ENCODE measurements at regions not wholly inside any gene's neighbourhood (a gene's known extent, or its start where the extent isn't known, plus 50 kb on each side); places are given as distances from the start of the nearest gene placed in this dataset.

DNA sequence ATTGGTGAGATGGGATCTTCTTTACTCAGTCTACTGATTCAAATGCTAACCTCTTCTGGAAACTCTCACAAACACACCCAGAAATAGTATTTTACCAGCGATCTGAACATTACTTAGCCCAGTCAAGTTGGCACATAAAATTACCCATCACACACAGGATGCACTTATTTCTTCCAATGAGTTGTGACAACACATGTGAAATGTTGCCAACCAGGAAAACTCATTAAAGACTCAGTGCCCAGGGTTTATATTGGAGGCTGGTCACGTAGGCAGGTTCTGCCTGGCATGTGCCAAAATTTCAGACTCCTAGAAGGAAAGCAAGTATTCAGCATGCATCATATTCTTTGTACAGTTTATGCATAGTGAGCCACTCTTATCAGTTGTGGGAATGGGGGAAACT, 443.3 kb downstream of the EPM2A start:
- H3K36me3 ChIP-seq (ENCODE audit: control insufficient read depth, insufficient read depth, low read length): no peaks in the 10 kb centered on the region
- no peaks in the 10 kb centered on the region for H3K9me3 ChIP-seq (ENCODE audit: control insufficient read depth, insufficient read depth, low read length)
- H3K4me1 ChIP-seq (ENCODE audit: control insufficient read depth, insufficient read depth, low read length): peaks cover 2% of the 10 kb centered on the region
- H3K4me3 ChIP-seq (ENCODE audit: low read depth, low read length): no peak overlapping the region
- H3K9ac ChIP-seq (ENCODE audit: low read depth, low read length): no peak overlapping the region
- H3K27me3 ChIP-seq (ENCODE audit: control insufficient read depth, insufficient read depth, low read length): no peaks in the 10 kb centered on the region

DNA sequence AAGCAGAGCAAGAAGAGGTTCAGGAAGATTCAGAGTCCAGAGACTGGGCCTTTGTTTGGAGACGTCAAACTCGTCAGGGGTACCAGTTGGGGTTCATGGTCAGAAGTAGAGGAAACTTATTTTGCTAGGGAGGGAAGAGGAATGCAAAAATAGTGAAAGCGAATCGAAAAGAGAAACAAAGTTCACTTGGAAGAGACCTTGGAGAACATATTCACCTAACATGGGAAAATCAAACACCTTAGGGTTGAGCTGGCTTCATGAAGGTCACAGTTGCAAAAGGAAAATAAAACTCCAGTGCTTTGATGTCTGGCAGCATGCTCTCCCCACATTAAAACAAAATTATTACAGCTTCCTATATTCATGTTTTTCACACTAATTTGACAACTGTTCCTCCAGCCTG, 440.4 kb downstream of the EPM2A start:
- Histone ChIP-seq H3K27me3 (ENCODE audit: control insufficient read depth, insufficient read depth, low read length) (no peaks in the 10 kb centered on the region), H3K4me1 (ENCODE audit: control insufficient read depth, insufficient read depth, low read length) (peaks cover 2% of the 10 kb centered on the region), H3K36me3 (ENCODE audit: control insufficient read depth, insufficient read depth, low read length) (no peaks in the 10 kb centered on the region), H3K9me3 (ENCODE audit: control insufficient read depth, insufficient read depth, low read length) (no peaks in the 10 kb centered on the region), H3K4me3 (ENCODE audit: low read depth, low read length) (no peak overlapping the region), H3K9ac (ENCODE audit: low read depth, low read length) (no peak overlapping the region)

DNA sequence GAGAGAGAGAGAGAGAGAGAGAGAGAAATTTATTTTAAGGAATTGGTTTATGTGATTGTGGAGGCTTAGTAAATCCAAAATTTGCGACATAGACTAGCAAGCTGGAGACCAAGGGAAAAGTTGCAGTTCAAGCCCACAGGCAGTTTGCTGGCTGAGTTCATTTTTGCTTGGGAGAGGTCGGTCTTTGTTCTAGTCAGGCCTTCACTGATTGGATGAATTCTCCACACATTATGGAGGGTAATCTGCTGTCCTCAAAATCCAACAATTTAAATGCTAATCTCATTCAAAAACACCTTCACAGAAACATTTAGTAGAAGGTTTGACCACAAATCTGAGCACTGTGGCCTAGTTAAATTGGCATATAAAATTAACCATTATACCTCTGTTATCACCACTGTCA, 439.6 kb downstream of the EPM2A start:
- Histone ChIP-seq H3K9ac (ENCODE audit: low read depth, low read length) (no peak overlapping the region), H3K9me3 (ENCODE audit: control insufficient read depth, insufficient read depth, low read length) (no peaks in the 10 kb centered on the region), H3K4me1 (ENCODE audit: control insufficient read depth, insufficient read depth, low read length) (peaks cover 2% of the 10 kb centered on the region), H3K4me3 (ENCODE audit: low read depth, low read length) (no peak overlapping the region), H3K36me3 (ENCODE audit: control insufficient read depth, insufficient read depth, low read length) (no peaks in the 10 kb centered on the region), H3K27me3 (ENCODE audit: control insufficient read depth, insufficient read depth, low read length) (no peaks in the 10 kb centered on the region)

DNA sequence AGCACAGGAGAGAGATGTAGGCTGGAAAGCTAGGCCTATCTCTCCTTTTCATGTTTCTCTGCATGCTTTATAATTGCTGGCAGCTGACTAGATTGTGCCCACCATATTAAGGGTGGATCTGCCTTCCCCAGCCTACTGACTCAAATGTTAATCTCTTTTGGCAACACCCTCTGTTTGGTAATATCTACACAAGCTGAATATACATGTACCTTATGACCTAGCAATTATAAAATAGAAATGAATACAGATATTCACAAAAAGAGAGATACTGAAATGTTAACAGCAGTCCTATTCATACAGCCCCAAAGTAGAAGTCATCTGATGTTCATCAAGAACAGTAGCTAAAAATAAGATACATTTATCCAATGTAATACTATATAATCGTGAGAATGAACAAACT, 429.6 kb downstream of the EPM2A start:
- H3K4me3 ChIP-seq (ENCODE audit: low read depth, low read length): no peak overlapping the region
- H3K9ac ChIP-seq (ENCODE audit: low read depth, low read length): no peak overlapping the region
- no peaks in the 10 kb centered on the region for H3K4me1 ChIP-seq (ENCODE audit: control insufficient read depth, insufficient read depth, low read length)
- H3K36me3 ChIP-seq (ENCODE audit: control insufficient read depth, insufficient read depth, low read length): no peaks in the 10 kb centered on the region
- no peaks in the 10 kb centered on the region for H3K27me3 ChIP-seq (ENCODE audit: control insufficient read depth, insufficient read depth, low read length)
- no peaks in the 10 kb centered on the region for H3K9me3 ChIP-seq (ENCODE audit: control insufficient read depth, insufficient read depth, low read length)

DNA sequence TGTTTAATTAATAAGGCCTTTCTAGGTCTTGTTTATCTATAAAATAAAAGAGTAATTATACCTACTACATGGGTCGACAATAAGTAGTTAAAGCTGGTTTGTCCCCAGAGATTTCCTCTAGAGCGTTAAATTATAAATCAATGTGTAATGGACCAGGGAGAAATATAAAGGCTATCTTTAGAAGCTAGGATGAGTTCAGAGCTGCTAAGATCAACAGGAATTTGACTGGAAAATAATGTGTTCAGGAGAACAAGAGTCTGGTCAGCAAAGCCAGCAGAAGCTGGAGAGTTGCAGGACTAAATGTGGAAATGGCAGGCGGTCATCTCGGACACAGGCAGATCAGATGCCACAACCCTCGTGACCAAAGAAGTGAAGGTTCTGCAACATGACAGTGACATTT, 428.8 kb downstream of the EPM2A start:
- Histone ChIP-seq H3K9ac (ENCODE audit: low read depth, low read length) (no peak overlapping the region), H3K9me3 (ENCODE audit: control insufficient read depth, insufficient read depth, low read length) (no peaks in the 10 kb centered on the region), H3K4me3 (ENCODE audit: low read depth, low read length) (no peak overlapping the region), H3K36me3 (ENCODE audit: control insufficient read depth, insufficient read depth, low read length) (no peaks in the 10 kb centered on the region), H3K27me3 (ENCODE audit: control insufficient read depth, insufficient read depth, low read length) (no peaks in the 10 kb centered on the region), H3K4me1 (ENCODE audit: control insufficient read depth, insufficient read depth, low read length) (no peaks in the 10 kb centered on the region)

DNA sequence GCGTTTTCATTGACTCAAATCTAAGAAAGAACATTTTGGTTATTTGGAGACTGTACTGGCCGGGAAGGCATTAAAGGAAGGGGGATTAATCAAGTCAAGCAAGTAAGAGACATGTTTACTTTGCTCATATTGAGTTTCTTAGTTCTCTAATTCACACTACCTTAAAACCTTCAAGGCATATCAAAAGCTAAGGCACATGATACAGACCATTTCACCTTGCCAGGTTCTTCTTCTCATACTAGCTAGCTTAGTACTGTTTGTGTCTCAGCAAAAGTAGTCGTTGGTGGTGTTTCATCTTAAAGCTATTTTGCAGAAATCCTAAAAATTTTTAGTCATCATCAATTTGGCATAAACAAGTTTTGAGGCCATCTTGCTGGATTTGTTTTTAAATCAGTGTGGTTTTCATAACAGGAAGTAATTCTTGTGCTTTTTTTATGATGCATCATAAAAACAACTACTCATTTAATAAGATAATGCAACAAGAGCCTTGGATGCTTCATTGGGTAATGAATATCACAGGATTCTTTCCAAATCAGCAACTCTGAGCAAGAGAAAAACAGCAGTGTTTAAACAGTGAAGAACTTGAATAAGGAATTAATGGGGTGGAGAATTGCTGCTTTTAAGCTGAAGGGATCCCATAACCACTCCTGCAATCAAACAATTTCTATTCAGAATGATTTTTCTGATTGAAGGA, 425.3 kb downstream of the EPM2A start:
- H3K9me3 ChIP-seq (ENCODE audit: control insufficient read depth, insufficient read depth, low read length): no peaks in the 10 kb centered on the region
- no peaks in the 10 kb centered on the region for H3K36me3 ChIP-seq (ENCODE audit: control insufficient read depth, insufficient read depth, low read length)
- H3K27me3 ChIP-seq (ENCODE audit: control insufficient read depth, insufficient read depth, low read length): no peaks in the 10 kb centered on the region
- no peaks in the 10 kb centered on the region for H3K4me1 ChIP-seq (ENCODE audit: control insufficient read depth, insufficient read depth, low read length)
- no peak overlapping the region for H3K4me3 ChIP-seq (ENCODE audit: low read depth, low read length)
- H3K9ac ChIP-seq (ENCODE audit: low read depth, low read length): no peak overlapping the region

DNA sequence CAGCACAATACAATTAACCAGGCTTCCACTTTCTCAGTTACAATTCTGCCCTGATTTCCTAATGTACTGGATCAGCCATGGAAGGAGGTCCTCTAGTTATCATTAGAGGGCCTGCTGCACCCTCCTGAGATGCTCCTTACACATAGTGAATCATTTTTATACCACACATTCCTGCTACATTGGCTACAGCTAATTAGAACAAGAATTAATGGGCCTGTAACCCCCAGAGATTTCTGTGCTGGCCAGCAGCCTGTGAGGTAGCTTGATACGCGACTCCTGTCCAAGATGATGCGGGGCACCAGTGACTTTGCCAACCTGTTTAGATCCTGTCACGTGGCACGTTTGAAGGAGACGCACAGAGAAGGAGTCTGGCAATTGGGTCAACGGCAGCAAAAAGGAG, 422.8 kb downstream of the EPM2A start:
- no peaks in the 10 kb centered on the region for H3K9me3 ChIP-seq (ENCODE audit: control insufficient read depth, insufficient read depth, low read length)

DNA sequence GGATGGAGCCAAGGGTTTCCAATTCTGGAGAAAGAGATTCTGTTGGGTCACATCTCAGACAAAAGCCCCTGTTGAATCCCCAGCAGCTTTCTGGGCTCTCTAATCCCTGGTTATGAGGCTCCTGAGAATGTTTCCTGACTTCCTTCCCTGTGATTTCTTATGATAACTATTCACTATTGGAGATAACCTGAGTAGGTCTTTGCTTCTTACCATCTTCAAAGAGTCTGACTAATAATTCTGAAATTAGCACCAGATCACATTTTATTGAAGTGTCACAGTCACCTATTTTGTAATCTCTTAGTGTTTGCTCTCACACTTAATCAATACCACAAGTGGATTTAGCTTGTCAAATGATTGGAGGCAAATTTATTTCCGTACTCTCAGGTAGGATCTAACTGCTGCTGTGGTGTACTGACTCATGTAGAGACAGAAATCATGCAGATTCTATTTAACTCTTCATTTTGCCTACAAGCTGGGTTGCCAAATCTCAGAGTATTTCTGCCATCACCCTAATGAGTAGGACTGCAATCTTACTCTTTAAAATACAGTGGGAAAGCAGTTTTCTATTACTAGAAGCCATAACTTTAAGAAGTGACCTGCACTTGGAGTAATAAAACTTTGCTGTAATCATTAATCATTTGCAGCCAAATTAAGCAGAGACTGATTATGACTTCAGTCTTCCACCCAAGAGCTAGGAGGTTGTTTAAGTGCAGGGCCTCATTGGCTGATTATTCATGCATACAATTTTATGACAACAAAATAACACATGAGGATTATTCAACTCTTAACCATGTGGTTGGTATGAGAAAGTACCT, 422.1 kb downstream of the EPM2A start:
- H3K36me3 ChIP-seq (ENCODE audit: control insufficient read depth, insufficient read depth, low read length): no peaks in the 10 kb centered on the region
- no peak overlapping the region for H3K4me3 ChIP-seq (ENCODE audit: low read depth, low read length)
- no peaks in the 10 kb centered on the region for H3K9me3 ChIP-seq (ENCODE audit: control insufficient read depth, insufficient read depth, low read length)
- no peaks in the 10 kb centered on the region for H3K27me3 ChIP-seq (ENCODE audit: control insufficient read depth, insufficient read depth, low read length)
- no peak overlapping the region for H3K9ac ChIP-seq (ENCODE audit: low read depth, low read length)
- H3K4me1 ChIP-seq (ENCODE audit: control insufficient read depth, insufficient read depth, low read length): no peaks in the 10 kb centered on the region

More for the DNA sequence above, 422.8 kb downstream of the EPM2A start:
- no peaks in the 10 kb centered on the region for H3K27me3 ChIP-seq (ENCODE audit: control insufficient read depth, insufficient read depth, low read length)
- H3K4me3 ChIP-seq (ENCODE audit: low read depth, low read length): no peak overlapping the region
- H3K9ac ChIP-seq (ENCODE audit: low read depth, low read length): no peak overlapping the region
- H3K36me3 ChIP-seq (ENCODE audit: control insufficient read depth, insufficient read depth, low read length): no peaks in the 10 kb centered on the region
- no peaks in the 10 kb centered on the region for H3K4me1 ChIP-seq (ENCODE audit: control insufficient read depth, insufficient read depth, low read length)

DNA sequence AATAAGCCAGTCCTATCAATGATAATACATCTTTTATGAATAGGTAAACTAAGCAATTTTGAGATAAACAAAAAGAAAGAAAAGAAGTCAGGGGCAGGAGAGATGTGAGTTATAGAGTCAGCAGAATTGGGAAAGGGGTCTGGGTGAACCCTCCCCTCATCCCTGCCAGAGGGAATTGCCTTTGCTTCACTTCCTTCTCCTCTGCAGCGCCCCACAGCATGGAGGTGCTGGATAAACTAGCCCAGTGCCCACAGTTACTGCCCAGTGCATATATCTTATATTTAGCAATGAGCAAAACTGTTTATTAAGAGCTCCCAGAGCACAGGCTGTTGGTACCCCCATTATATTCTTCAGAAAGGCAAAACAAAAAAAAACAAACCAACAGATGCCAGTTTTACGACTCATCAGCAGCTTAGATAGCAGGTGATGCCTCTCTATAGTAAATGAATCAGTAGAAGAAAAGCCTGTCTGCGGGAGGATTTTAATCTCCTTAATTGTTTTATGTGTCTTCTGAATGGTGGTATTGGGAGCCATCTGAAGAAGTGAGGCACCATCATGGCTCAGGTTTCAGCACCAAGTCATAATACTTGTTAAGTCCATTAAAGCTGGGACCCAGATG, 419.2 kb downstream of the EPM2A start:
- no peaks in the 10 kb centered on the region for H3K4me1 ChIP-seq (ENCODE audit: control insufficient read depth, insufficient read depth, low read length)

DNA sequence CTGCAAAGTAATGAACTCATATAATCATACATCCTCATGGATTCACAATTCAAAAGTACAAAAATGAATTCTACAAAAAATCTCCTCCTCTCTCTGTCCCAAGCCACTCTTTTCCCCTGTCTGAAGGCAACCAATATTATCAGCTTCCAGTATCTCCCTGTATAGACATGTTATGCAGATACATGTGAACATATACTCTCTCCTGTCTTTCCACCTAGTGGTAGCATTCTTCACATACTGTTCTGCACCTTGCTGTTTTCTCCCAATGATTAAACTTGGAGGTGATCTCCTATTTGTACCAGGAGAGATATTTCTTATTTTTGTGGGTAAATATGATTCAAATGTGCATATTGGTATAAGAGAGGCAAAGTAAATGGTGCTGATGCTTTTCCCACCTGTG, 416.4 kb downstream of the EPM2A start:
- H3K27me3 ChIP-seq (ENCODE audit: control insufficient read depth, insufficient read depth, low read length): no peaks in the 10 kb centered on the region
- no peaks in the 10 kb centered on the region for H3K36me3 ChIP-seq (ENCODE audit: control insufficient read depth, insufficient read depth, low read length)
- no peak overlapping the region for H3K4me3 ChIP-seq (ENCODE audit: low read depth, low read length)
- no peaks in the 10 kb centered on the region for H3K4me1 ChIP-seq (ENCODE audit: control insufficient read depth, insufficient read depth, low read length)
- no peak overlapping the region for H3K9ac ChIP-seq (ENCODE audit: low read depth, low read length)
- no peaks in the 10 kb centered on the region for H3K9me3 ChIP-seq (ENCODE audit: control insufficient read depth, insufficient read depth, low read length)

More for the DNA sequence above, 419.2 kb downstream of the EPM2A start:
- Histone ChIP-seq H3K9ac (ENCODE audit: low read depth, low read length) (no peak overlapping the region), H3K36me3 (ENCODE audit: control insufficient read depth, insufficient read depth, low read length) (no peaks in the 10 kb centered on the region), H3K4me3 (ENCODE audit: low read depth, low read length) (no peak overlapping the region), H3K27me3 (ENCODE audit: control insufficient read depth, insufficient read depth, low read length) (no peaks in the 10 kb centered on the region), H3K9me3 (ENCODE audit: control insufficient read depth, insufficient read depth, low read length) (no peaks in the 10 kb centered on the region)

DNA sequence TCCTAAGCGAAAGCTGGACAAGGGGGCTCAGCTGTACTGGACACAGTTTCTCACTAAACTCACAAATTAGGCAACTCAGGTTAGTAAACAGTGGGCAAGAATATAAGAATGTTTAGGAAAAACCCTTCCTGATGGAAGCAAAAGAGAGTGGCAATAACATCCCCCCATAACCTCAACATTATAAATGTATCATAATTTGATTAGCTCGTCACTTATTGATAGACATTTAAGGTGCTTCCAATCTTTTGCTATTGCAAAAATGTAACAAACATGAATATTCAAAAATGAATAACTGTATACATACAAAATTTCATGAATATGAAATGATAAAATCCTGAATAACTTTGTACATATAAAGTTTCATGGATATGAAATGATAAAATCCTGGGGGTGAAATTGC, 415.7 kb downstream of the EPM2A start:
- H3K4me1 ChIP-seq (ENCODE audit: control insufficient read depth, insufficient read depth, low read length): no peaks in the 10 kb centered on the region
- no peak overlapping the region for H3K4me3 ChIP-seq (ENCODE audit: low read depth, low read length)
- no peaks in the 10 kb centered on the region for H3K36me3 ChIP-seq (ENCODE audit: control insufficient read depth, insufficient read depth, low read length)
- H3K27me3 ChIP-seq (ENCODE audit: control insufficient read depth, insufficient read depth, low read length): no peaks in the 10 kb centered on the region
- no peak overlapping the region for H3K9ac ChIP-seq (ENCODE audit: low read depth, low read length)
- no peaks in the 10 kb centered on the region for H3K9me3 ChIP-seq (ENCODE audit: control insufficient read depth, insufficient read depth, low read length)

DNA sequence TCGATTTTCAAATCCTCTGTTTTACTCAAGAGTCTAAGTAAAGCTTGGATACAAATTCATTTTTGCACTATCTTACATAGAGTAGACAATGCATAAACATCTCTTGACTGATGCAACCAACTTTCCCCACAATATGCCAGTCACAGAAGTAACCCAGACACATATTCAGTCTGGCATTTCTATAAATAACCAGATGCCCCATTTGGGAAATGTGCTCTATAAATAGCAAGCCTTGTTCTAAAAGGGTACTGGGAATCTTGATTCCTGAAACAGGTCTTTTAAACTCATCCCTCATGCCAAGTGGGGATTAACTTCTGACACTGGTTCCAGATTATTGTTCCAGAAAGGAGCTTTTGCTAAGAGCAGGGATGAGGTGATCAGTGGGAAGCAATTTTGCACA, 411.7 kb downstream of the EPM2A start:
- H3K4me1 ChIP-seq (ENCODE audit: control insufficient read depth, insufficient read depth, low read length): no peaks in the 10 kb centered on the region
- no peak overlapping the region for H3K9ac ChIP-seq (ENCODE audit: low read depth, low read length)
- no peaks in the 10 kb centered on the region for H3K9me3 ChIP-seq (ENCODE audit: control insufficient read depth, insufficient read depth, low read length)
- no peaks in the 10 kb centered on the region for H3K27me3 ChIP-seq (ENCODE audit: control insufficient read depth, insufficient read depth, low read length)
- no peak overlapping the region for H3K4me3 ChIP-seq (ENCODE audit: low read depth, low read length)
- H3K36me3 ChIP-seq (ENCODE audit: control insufficient read depth, insufficient read depth, low read length): no peaks in the 10 kb centered on the region
